Brain pericyte (primary cell): ENCODE measurements at regions not wholly inside any gene's neighbourhood (a gene's known extent, or its start where the extent isn't known, plus 50 kb on each side); places are given as distances from the start of the nearest gene placed in this dataset.
"Not testable (repeated sequence)": the region's sequence is repeated elsewhere in the genome, so short reads cannot be mapped to it uniquely, and the experiment has no call there.

Source experiments
- DNase-seq: peaks from one replicate; pipeline ENCODE4 v3.0.0-alpha.2; 2012; ENCODE audit warnings: low read depth, low spot score

DNA sequence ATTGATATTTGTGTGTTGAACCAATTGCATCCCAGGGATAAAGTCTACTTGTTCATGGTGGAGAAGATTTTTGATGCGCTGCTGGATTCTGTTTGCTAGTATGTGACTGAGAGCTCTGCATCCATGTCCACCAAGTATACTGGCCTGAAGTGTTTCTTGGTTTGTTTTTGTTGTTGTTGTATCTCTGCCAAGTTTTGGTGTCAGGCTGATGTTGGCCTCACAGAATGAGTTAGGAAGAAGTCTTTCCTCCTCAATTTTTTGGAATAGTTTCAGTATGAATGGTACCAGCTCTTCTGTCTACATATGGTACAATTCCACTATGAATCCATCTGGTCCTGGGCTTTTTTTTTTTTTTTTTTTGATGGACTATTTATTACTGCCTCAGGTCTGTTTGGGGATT is 50.9 kb upstream of the OSTN start:
- DNase-seq, result no peak

DNA sequence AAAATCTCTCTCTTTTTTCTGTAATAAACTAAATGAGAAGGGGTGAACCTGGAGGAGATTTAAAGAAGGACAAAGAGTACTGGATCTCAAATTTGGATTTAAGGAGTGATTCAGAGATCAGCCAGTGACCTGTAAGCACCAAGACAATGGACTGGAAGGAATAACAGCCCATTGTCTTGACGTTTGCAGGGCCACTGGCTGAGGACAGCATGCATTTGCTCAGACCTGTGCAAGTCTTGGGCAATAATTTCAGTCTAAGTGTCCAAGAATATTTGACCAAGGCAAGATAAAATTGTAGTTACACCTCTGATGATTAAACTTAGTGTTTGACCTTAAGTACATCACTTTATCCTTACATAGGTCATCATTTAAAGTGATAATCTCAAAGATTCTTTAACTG is 55.8 kb upstream of the OSTN start:
- no peak for DNase-seq

DNA sequence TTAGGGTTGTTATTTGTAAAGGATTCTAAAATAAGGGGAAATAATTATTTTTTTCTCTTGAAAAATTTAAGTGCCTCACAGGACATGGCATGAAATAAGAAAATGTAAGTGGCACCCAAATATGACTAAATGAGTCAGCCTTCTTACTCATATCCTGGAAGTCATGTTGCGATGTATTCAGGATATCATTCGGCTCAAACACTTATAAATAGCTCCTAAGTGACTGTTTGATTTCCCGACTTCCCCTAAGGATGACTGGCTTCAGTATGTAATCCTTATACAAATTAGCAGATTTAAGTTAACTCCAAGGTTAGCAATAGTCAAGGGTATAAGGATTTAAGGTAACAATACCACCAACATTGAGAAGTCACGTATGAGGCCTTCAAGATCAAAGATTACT is 57.3 kb upstream of the OSTN start:
- DNase-seq, result peak; percentile 41

DNA sequence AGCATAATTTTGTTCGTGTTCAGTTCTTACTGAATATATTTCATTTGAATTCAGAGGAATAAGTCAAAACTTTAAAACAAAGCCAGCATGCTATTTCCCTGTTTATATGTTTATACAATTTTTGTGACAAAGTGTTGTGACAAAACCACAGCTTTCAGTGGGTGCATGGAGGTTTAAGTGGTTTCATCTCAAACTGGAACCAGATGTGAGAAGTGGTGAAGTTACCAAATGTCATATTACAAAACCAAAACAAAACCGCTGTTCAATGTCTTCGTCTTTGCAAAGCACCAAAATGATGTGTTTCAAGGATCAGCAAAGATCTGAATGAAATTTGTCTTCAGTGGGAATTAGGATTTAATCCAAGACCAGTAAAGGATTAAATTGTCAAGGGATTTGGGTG is 59.3 kb upstream of the OSTN start:
- DNase-seq, result no peak

DNA sequence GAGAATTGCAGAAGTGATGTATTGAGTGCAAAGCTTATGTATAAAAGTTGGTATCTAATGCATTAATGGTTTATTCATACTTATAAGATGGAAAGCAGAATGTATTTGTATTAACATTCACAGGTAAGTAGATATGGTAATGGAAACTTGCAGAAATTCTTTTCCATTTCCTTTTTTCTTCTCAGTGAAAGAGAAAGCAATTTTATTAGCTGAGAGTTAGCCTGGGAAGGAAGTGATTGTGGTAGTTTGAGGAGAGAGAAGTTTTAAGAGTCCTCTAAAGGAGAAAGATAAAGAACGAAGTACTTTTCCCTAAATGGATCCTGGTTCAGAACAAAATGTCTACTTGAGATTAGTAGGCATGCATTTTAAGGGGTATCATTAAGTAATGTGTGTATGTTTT is 60.1 kb upstream of the OSTN start:
- no peak for DNase-seq

DNA sequence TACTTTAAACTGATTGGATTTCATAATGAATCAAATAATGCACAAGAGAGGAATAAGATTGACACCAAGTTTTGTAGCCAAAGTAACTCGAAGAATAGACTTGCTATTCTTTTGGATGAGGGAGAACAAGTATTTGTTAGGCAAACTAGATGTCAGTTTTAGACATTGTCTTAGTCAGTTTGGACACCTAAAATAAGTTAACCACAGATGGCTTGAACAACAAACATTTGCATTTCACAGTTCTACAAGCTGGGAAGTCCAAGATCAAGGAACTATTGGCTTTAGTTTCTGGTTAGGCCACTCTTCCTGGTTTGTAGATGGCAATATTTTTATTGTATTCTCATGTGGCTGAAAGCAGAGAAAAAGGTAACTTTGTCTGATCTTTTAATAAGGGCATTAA is 61.3 kb upstream of the OSTN start:
- no peak for DNase-seq

DNA sequence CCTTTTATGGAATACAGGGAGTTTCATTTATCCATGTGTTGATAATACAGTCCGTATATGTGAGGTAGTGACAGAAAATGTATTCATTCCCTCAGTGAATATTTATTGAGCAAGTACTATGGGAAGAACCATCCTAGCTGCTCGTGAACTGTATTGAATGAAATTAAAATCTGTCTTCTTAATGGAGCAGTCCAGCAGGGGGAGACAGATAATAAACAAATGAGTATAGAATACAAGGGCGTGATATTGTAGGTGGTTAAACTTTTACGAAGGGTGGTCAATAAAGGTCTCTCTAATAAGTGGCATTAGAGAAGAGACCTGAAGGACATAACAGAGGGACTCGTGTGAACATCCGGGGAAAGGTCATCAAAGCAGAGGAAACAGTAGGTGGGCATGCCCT is 62.7 kb upstream of the OSTN start:
- no peak for DNase-seq

DNA sequence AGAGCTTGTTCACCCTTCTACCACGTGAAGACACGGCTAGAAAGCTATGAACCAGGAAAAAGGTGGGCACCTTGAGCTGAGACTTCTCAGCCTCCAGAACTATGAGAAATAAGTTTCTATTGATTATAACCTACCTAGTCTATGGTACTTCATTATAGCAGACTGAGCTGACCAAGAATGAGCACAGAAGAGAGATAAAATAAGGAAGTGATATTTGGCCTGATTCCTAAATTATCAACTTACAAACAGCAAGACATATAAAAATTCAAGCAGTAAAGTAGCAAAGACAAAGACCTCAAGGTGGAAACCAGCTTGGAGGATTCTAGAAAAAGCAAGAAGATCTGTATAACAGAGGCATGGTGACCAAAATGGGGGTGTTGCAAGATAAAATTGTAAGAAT is 63.9 kb upstream of the OSTN start:
- no peak for DNase-seq

DNA sequence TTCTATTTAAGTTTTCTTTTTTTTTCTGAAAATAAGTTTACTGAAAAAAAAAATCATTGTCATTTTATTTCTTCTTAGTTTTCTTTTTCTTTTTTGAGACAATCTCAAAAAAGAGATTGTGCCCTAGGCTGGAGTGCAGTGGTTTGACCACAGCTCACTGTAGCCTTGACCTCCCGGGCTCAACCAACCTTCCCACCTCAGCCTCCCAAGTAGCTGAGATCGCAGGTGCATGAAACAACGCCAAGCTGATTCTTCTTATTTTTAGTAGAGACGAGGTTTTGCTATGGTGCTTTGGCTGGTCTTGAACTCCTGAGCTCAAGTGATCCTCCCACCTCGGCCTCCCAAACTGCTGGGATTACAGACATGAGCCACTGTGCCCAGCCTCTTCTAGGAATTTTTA is 65.7 kb upstream of the OSTN start:
- DNase-seq, result no peak

DNA sequence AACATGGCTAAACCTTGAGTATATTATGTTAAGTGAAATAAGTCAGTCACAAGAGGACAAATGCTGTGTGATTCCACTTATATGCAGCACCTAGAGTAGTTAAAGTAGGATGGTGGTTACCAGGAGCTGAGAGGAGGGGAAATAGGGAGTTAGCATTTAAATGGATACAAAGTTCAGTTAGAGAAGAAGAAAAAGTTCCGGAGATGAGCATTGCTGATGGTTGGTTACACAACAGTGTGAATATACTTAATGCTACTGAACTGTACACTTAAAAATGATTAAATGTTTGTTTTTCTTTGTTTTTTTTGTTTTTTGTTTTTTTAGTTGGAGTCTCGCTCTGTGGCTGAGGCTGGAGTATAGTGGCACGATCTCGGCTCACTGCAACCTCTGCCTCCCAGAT is 67.7 kb upstream of the OSTN start:
- no peak for DNase-seq

DNA sequence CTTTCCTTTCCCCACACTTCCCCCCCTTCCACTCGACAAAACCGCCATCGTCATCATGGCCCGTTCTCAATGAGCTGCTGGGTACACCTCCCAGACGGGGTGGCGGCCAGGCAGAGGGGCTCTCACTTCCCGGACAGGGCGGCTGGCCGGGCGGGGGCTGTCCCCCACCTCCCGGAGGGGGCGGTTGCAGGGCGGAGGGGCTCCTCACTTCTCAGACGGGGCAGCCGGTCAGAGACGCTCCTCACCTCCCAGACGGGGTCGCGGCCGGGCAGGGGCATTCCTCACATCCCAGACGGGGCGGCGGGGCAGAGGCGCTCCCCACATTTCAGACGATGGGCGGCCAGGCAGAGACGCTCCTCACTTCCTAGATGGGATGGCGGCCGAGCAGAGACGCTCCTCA is 74.2 kb upstream of the OSTN start:
- DNase-seq, result not testable (repeated sequence)

DNA sequence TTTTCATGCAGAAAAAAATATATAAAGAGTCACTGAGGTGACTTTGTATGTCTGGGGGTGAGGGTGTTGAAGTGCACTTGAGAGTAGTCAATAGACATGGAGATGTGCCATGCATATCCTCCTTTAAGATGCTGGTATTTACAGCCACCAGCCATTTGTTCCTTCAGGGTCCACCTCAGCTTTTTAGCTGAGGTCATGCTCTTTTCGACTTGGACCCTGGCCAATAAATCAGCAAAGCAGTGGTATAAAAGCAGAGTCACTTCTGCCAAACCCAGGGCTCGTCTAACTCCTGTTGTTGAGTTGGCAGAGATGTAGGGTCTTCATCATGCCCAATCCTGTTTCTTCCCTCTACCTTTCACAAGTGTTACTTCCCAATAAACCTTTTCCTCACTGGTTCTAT is 75.1 kb upstream of the OSTN start:
- DNase-seq, result no peak

DNA sequence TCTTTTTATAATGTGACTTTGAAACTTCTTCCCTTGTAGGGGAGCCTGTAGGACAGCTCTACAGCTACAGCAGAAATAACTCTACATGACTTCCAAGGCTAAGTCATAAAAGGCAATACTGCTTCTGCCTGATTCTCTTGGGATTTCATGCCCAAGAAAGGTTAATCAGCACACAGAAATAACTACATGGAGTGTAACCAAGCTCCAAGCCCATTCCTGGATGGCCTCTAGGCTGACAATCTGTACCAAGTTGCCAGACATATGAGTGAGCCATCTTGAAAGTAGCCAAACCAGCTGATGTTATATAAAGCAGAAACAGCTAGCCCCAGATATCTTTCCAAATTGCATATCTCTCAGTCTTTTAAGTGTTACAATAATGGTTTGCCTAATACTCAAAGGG is 75.8 kb upstream of the OSTN start:
- DNase-seq, result no peak

DNA sequence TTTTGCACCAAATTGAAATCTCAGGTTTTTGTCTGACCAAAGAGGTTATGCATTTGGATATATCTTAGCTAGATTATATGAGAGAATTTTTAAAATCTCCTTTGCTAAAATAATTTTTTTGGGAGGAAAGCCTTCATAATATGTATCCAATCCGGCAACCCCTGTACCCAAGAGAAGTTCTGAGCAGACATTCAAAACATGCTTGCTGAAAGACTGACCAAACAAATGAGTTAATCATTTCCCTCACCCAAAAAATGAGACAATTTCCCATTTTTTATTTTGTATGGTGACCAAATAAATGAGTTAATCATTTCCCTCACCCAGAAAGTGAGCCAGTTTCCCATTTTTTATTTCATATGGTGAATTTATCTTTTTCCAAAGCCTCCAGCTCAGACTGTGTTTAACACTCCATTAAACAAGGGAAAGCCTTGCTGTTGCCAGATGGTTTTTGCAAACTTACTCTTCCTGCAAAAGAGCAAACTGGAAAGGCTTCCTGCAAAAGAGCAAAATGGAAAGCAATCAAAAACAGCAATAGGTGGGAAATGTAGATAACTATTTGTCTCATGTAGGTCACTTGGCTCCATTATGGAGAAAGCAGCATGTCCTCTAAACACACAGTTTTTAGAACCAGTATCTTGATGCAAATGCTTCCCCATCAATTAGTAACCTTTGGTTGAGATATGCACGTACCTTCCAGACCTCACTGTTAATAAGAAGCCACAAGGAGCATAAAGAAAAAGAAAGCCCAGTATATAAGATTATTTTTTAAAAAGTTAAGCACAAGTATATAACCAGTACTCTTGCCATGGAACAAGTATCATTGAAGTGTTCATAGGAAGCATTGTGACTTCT is 78.4 kb upstream of the OSTN start:
- no peak for DNase-seq

DNA sequence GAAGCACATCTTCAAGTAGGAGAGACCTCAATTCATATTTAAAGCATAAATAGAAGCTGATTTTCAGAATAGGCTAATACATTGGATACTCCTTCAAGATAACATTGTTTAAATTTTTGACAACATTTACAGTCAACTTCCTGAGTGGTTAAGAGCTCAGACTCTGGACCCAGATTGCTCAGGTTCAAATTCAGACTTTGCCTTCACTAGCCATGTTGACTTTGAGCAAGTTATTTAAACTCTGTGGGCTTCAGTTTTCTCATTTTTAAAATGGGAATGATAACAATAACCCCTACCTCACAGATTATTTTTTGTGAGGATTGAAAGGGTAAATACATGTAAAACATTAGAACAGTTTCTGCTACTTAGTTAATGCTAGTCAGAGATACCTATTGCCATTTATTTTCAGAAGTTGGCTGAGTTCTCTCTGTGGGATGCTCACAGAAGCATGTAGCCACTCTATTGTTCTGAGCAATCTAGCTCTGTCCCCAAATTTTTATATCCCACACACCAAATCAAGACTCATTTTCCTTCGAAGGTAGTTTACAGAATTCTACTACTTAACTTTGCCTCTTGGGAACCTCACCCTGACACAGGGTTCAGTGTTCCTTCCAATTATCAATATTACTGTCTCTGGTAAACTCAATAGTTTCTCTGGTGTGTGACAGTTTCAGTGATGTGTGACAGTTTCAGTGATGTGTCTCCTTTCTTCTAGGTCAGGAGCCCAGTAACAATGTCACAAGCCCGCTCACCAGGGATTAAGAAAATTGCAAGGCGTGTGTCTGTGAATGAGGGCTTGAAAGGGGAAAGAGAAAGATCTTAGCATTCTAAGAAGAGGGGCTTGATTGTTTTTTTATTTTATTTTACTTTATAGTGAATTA is 79.4 kb upstream of the OSTN start:
- DNase-seq, result no peak

DNA sequence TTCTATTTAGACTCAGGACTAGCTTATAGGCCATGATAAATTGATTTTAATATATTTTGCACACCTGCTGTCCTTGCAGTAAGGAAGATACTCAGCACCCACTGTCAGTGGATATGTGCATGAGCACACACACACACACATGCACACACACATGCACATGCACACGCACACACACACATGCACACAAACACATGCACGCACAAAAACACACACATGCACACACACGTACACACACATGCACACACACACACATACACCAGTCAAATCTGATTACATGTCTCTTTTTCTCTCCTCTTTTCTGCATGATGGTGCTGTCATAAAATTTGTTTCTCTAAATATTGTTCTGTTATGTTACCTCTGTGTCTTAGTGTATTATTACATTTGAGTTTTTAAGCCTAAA is 87.3 kb upstream of the OSTN start:
- no peak for DNase-seq

DNA sequence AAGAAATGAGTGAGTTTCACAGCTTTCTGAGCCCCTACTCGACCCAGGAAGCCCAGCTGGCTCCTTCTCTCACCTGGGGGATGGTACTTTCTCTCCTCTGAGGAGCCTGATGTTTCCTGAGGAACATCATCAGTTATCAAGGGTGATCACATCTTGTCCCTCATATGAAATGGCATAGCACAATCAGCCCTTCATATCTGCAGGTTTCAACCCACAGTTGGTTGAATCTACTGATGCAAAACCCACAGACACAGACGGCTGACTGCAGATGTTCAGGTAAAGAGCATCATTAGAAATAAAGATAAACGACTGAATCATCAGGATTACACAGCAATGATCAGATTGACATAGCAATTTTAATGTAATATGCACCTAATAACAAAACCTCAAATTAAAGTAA is 93.6 kb upstream of the OSTN start:
- DNase-seq, result no peak

DNA sequence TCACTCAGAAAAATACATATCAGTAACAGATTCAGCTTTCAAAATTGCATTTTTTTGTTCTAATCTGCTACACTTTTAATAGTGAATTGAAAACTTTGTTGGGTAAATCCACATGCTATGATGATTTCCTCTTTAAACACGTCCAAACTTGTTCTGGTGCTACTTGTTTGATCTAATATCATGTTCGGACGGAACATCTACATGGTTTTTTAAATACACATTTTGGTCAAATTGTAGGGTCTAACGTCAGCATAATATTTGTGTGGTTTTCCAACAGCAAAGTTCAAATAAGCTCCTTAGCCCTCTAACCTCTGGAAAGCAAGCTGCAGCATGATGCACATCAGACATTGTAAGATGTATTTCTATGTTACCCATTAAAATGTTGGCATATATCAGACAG is 98.5 kb upstream of the OSTN start:
- DNase-seq, result no peak

DNA sequence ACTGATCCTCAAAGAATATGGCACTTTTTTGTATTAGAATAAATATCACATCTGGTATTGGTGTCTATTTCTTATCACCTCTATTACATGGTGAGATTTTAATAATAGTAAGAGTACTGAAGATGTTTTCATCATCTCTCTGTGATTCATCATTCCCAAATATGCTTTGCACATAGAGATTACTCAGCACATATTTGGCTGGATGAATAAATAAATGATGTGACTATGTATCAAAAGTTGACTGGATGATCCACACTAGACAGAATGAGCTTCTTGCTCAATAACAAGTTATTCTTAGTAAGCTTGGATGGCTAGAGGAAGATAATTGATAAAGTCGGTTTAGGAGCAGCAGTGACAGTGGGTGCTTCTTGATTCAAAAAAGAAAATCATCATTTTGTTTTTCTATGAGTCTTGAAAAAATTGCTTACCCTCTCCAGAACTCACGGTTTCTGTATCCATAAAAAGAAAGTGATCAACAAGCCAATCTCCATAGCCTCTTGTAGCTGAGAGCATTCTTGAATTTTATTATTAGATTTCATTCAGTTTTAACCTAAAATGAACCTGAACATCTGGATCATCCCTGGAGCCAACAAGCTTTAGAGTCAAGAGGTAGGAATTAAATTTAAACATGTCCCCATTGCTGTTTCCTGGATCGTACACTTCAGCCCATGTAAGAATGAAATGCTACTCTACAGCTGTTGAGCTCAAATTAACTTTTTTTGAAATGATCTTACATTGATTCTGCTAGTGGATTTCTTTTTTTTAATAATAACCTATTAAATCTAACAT is 104.8 kb upstream of the OSTN start:
- DNase-seq, result peak; percentile 5

DNA sequence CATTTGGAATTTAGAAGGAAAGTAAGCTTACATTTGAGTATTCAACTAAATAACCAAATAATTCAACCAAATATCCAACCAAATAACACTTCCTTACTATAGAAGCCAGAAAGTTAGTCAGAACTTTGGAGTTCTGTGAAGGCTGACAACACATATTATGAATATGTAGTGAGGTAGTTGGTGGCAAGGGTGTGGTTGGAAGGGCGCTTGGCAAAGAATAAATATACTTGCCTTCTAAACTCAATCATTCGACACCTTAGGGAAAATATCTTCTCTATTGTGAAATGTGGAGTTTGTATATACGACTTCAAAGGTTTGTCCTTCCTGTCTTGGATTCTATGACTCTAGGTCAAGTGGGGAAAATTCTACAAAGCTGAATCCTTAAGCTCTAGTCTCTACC is 111.7 kb upstream of the OSTN start:
- no peak for DNase-seq

DNA sequence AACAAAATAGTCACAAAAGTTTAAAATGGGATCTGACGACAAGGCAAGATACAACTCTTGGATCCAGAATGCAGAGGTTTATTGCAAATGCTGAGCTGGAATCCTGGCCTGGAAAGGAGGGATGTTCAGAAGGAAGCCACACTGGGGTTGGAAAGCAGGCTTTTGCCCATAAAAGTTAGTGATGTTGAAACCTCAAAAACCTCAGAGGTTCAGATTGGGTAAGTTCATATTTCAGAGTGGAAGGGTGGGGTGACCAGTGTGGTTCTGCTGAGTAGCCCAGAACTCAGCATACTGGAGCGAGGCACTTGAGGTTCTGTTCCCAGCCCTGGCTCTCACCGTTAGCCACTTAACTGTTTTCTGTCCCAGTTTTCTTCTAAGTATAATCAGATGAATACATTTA is 114.0 kb upstream of the OSTN start:
- no peak for DNase-seq

DNA sequence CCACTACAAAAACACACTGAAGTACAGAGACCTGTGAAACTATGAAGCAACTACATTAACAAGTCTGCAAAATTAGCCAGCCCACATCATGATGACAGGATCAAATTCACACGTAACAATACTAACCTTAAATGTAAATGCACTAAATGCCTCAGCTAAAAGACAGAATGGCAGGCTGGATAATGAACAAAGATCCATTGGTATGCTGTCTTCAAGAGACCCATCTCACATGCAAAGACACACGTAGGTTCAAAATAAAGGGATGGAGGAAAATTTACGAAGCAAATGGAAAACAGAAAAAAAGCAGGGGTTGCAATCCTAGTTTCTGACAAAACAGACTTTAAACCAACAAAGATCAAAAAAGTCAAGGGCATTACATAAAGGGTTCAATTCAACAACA is 120.1 kb upstream of the OSTN start:
- DNase-seq, result not testable (repeated sequence)
